Activated T-cell treated with anti-CD3 and anti-CD28 coated beads, Interleukin-2, amount 50 U/mL, for 4 hours (primary cell): ENCODE measurements at regions not wholly inside any gene's neighbourhood (a gene's known extent, or its start where the extent isn't known, plus 50 kb on each side); places are given as distances from the start of the nearest gene placed in this dataset.
"Not testable (repeated sequence)": the region's sequence is repeated elsewhere in the genome, so short reads cannot be mapped to it uniquely, and the experiment has no call there.

Source experiments
- ATAC-seq, 2 donors: fragments of 200-7000 bp; cut with Tn5 transposase; one replicate each; pipeline ENCODE4 v1.10.0; 2021
- DNase-seq: peaks from one replicate; pipeline ENCODE4 v3.0.0-alpha.2; 2020
- H3K27me3 Mint-ChIP-seq: one replicate; pipeline ENCODE4 v1.8.0; 2021; ENCODE audit warnings: low read depth, mixed read lengths
- H3K36me3 Mint-ChIP-seq: one replicate; pipeline ENCODE4 v1.8.0; 2022; ENCODE audit warnings: mixed read lengths; ENCODE audit not compliant: insufficient read depth
- H3K4me1 Mint-ChIP-seq: one replicate; pipeline ENCODE4 v1.8.0; 2021; ENCODE audit warnings: low read depth, mixed read lengths
- H3K4me3 Mint-ChIP-seq: one replicate; pipeline ENCODE4 v1.8.0; 2021; ENCODE audit warnings: mild to moderate bottlenecking, moderate library complexity, mixed read lengths
- H3K9me3 Mint-ChIP-seq: one replicate; pipeline ENCODE4 v1.8.0; 2021; ENCODE audit warnings: mixed read lengths

DNA sequence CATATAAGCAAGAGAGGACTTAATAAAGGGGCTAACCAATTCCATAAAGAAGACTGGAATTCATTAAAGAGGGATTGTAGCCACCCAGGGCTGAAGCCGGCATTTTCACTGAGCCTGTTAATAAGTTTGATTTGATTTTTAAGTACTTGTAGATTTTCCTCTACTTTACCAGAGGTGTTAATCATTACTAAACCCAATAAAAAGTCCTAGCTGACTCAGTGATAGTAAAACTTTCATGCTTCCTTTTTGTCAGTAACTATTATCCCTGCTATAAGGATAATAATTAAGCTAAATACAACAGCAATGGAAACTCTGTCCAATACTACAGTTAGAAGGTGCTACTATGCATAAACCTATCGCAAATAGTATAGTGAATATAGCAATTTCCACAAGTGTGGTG lies 260.2 kb downstream of the CEMIP2 start:
- H3K9me3 Mint-ChIP-seq, H3K27me3 Mint-ChIP-seq, ATAC-seq, H3K36me3 Mint-ChIP-seq, H3K4me1 Mint-ChIP-seq, H3K4me3 Mint-ChIP-seq, DNase-seq: not testable (repeated sequence)

DNA sequence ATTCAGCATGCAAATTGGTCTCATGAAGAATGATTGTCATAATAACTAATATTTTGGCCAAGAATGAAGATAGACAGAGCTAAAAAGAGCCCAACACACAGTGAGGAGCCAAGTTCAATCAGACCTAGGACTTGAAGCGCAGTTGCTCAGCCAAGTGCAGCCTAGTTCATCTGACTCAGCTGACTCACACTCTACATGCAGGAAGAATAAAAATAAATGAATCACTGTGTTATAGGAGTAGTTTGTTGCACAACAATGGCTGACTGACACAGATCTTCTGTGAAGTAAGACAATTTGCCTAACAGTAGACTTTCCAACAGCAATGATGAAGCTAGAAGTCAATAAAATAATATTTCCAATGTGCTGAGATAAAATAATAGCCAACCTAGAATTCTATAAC lies 261.5 kb downstream of the CEMIP2 start:
- Mint-ChIP-seq H3K36me3 (no peaks in the 10 kb centered on the region), H3K27me3 (no peaks in the 10 kb centered on the region), H3K4me1 (no peaks in the 10 kb centered on the region), H3K4me3 (no peak overlapping the region), H3K9me3 (no peaks in the 10 kb centered on the region)
- no peak for DNase-seq
- ATAC-seq, result no peak

DNA sequence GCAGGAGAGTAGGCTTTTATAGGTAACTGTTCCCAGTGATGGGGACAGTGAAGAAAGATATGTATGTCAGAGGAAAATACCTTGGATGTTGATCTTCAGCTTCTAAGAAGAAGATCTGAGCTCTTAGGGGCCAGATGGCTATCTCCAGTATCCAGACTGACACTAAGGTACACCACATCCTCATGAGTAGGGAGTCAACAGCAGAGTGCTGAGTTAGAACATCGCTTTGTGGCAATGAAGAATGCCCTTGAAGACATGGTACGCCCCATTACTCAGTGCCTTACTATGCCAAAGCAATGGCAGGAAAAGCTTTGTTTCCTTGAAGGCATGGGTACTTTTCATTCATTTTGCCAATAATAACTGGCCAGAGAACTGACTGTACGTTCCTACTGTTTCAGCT lies 263.7 kb downstream of the CEMIP2 start:
- Mint-ChIP-seq H3K27me3 (no peaks in the 10 kb centered on the region), H3K36me3 (no peaks in the 10 kb centered on the region), H3K4me3 (no peak overlapping the region), H3K9me3 (peaks cover 3% of the 10 kb centered on the region), H3K4me1 (no peaks in the 10 kb centered on the region)
- no peak for ATAC-seq
- DNase-seq, result no peak

DNA sequence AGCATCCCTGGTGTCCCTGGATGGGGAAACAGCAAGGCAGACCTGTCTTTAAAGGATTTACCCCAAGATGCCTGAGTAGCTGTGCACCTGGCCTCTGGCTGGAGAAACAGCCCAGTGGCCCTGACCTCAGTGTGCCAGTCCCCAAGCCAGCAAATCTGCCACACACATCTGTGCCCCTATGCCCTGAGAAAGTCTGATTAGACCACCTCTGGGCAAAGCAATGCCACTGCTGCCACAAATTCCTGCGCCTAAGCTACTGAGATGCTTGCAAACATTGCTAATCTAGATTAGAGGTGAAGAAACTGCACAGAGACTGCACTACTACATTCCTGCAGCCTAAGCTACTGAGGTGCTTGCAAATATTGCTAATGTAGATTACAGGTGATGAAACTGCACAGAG lies 269.6 kb downstream of the CEMIP2 start:
- Mint-ChIP-seq H3K36me3 (no peaks in the 10 kb centered on the region), H3K27me3 (no peaks in the 10 kb centered on the region), H3K9me3 (peaks cover 8% of the 10 kb centered on the region), H3K4me3 (no peak overlapping the region), H3K4me1 (no peaks in the 10 kb centered on the region)
- DNase-seq, result no peak
- ATAC-seq, result no peak

DNA sequence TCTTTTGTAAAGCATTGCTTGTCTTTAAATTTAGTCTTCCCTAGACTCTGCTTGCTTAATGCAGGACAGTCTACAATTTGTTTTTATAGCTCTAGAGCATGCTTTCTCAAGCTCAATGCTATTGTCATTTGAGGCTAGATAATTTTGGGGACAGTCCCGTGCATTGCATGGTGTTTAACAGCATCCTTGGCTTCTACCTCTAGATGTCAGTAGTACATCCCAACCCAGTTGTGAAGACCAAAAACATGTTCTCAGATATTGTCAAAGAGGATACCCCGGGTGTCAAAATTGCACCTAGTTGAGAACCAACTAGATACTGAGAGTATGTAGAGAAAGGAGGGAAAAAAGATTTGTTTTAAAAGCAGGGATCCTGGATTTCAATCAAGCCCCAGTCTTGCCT lies 277.5 kb downstream of the CEMIP2 start:
- Mint-ChIP-seq H3K36me3 (no peaks in the 10 kb centered on the region), H3K27me3 (peaks cover 29% of the 10 kb centered on the region), H3K9me3 (no peaks in the 10 kb centered on the region), H3K4me1 (no peaks in the 10 kb centered on the region), H3K4me3 (no peak overlapping the region)
- ATAC-seq, result no peak
- DNase-seq, result no peak

DNA sequence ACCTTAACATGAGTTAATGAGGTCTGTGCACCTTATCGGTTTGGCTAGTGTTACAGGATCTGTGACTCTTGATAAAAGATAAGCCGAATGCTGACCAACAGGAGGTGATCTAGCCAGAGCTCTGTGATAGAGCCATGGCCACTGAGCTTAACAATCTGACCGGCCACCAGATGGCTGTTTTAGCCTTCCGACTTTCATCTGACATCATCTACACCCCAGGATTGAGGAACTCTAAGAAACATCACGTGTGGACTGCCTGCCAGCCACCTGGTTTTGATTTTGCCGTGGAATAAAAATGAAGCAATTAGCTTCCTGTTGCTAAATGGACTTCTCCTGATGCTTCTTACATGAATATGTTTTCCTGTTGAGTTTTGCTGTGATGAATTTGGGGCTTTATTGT lies 281.3 kb downstream of the CEMIP2 start:
- no peaks in the 10 kb centered on the region for H3K4me1 Mint-ChIP-seq
- no peaks in the 10 kb centered on the region for H3K36me3 Mint-ChIP-seq
- H3K9me3 Mint-ChIP-seq, result no peaks in the 10 kb centered on the region
- H3K27me3 Mint-ChIP-seq, result peaks cover 26% of the 10 kb centered on the region
- ATAC-seq (no peak), DNase-seq (no peak)
- H3K4me3 Mint-ChIP-seq, result no peak overlapping the region

DNA sequence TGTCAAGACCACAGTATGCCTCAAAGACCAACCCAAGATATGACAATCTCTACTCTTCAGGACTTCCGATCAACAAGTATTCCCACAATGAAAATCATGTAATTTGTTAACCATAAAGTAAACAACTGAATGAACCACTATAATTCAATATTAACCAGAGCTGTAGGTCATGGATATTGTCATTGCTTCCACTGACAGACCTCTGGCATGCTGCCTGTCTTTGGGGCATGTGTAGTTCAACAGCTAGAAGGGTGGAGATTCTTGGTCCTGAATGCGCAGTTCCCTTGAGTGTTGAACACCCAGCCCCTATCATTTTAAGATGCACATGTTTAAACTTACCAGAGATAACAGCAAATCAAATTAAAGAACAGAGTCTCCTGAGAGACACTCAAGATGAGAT lies 283.0 kb downstream of the CEMIP2 start:
- Mint-ChIP-seq H3K4me3 (no peak overlapping the region), H3K4me1 (no peaks in the 10 kb centered on the region), H3K36me3 (no peaks in the 10 kb centered on the region), H3K9me3 (no peaks in the 10 kb centered on the region), H3K27me3 (peaks cover 15% of the 10 kb centered on the region)
- ATAC-seq (no peak), DNase-seq (no peak)

DNA sequence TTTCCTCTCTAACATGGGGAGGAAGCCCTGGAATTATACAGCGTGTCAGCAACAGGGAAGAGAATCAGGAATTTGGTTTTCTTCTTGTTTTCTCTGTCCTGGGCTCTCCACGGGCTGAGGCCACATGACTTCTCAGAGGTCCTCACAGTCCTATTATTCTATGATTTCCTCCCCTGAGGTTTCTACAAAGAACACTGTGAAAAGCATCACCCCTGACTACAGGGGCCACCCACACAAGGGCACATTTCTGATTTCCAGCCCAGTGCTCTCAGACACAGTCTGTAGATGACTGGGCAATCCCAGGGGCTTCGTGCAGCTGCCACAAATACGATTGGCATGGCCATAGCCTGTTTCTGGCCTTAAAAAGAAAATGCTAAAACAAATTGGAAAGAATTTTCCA lies 284.9 kb downstream of the CEMIP2 start:
- H3K4me1 Mint-ChIP-seq, result no peaks in the 10 kb centered on the region
- no peak overlapping the region for H3K4me3 Mint-ChIP-seq
- peaks cover 11% of the 10 kb centered on the region for H3K27me3 Mint-ChIP-seq
- no peaks in the 10 kb centered on the region for H3K36me3 Mint-ChIP-seq
- H3K9me3 Mint-ChIP-seq, result no peaks in the 10 kb centered on the region
- DNase-seq (no peak), ATAC-seq (no peak)

DNA sequence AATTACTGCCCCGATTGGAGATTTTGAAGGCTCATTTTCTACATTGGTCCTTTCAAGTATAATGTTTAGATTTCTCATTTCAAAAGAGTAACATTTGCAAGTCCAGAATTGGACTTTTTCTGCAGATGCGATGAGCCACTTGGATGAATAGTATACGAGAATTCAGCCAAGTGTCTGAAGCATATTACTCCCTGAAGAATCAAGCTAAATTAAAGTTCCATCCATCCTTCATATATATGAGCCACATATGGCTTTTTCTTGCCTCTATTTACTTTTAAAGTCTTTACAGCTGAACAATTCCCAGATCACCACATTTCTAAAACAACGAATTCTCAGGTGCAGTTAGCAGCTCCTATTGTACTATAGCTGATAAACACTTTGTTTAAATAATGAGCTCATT lies 288.7 kb downstream of the CEMIP2 start:
- Mint-ChIP-seq H3K4me3 (no peak overlapping the region), H3K36me3 (no peaks in the 10 kb centered on the region), H3K9me3 (no peaks in the 10 kb centered on the region), H3K27me3 (peaks cover 4% of the 10 kb centered on the region), H3K4me1 (no peaks in the 10 kb centered on the region)
- DNase-seq (no peak), ATAC-seq (no peak)

DNA sequence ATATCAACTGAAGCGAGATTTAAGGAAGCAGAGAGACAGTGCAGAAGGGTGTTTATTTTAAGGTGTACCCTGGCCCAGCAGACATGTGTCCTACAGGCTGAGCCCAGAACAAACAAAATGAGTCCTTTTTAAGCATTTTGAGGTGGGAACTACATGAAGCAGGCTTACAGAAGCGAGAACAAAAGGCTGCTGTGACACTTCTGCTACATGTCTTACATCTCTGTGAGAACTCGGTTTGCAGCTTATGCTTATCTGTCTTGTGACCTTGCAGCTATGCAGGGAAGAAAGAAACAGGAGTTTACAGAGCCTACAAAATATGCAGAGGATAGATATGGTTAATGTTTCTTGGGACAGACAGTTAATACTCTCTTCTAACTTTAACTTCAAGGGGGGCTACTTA lies 295.9 kb downstream of the CEMIP2 start:
- DNase-seq (no peak), ATAC-seq (no peak)
- Mint-ChIP-seq H3K4me1 (no peaks in the 10 kb centered on the region), H3K9me3 (no peaks in the 10 kb centered on the region), H3K27me3 (peaks cover 13% of the 10 kb centered on the region), H3K4me3 (no peak overlapping the region), H3K36me3 (no peaks in the 10 kb centered on the region)

DNA sequence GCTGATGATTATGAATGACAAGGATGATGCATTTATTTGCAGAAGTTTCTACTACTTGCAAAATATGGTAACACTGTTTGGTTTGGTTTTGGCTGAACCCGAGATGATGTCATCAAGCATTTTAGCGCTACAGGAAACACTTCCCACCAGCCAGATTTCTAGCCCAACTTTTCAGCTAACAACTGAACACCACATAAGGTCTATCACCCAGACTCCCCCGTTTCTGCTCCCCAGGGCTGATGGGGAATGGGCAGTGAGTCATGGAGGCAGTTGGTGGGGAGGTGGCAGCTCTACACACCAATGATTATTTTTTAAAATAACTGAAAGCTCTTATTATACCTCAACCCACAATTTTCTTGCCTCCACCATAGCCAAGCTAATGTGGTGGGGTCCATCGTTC lies 302.9 kb downstream of the CEMIP2 start:
- no peaks in the 10 kb centered on the region for H3K9me3 Mint-ChIP-seq

DNA sequence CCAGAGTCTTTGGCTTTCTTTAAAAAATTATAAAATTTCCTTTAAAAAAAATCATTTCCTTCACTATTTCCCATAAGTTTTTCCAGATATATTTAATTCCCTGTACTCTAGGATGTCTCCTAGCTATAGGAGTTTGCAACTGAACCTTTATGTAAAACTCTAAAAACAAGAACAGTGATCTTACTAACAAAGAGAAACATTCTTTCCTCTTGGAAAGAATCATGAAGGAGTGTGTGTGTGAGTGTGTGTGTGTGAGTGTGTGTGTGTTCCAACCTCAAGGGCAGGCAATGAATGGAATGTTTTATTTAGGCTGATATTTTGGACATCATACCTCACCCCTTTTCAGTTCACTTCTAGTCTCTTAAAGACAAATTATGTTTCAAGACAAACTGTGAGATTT lies 309.2 kb downstream of the CEMIP2 start:
- Mint-ChIP-seq H3K4me1 (no peaks in the 10 kb centered on the region), H3K4me3 (no peak overlapping the region), H3K27me3 (peaks cover 2% of the 10 kb centered on the region), H3K36me3 (no peaks in the 10 kb centered on the region), H3K9me3 (no peaks in the 10 kb centered on the region)
- ATAC-seq (no peak), DNase-seq (no peak)

More for the DNA sequence above, 302.9 kb downstream of the CEMIP2 start:
- DNase-seq (no peak), ATAC-seq (no peak)
- H3K4me3 Mint-ChIP-seq, result no peak overlapping the region
- H3K27me3 Mint-ChIP-seq, result no peaks in the 10 kb centered on the region
- no peaks in the 10 kb centered on the region for H3K36me3 Mint-ChIP-seq
- H3K4me1 Mint-ChIP-seq, result no peaks in the 10 kb centered on the region

DNA sequence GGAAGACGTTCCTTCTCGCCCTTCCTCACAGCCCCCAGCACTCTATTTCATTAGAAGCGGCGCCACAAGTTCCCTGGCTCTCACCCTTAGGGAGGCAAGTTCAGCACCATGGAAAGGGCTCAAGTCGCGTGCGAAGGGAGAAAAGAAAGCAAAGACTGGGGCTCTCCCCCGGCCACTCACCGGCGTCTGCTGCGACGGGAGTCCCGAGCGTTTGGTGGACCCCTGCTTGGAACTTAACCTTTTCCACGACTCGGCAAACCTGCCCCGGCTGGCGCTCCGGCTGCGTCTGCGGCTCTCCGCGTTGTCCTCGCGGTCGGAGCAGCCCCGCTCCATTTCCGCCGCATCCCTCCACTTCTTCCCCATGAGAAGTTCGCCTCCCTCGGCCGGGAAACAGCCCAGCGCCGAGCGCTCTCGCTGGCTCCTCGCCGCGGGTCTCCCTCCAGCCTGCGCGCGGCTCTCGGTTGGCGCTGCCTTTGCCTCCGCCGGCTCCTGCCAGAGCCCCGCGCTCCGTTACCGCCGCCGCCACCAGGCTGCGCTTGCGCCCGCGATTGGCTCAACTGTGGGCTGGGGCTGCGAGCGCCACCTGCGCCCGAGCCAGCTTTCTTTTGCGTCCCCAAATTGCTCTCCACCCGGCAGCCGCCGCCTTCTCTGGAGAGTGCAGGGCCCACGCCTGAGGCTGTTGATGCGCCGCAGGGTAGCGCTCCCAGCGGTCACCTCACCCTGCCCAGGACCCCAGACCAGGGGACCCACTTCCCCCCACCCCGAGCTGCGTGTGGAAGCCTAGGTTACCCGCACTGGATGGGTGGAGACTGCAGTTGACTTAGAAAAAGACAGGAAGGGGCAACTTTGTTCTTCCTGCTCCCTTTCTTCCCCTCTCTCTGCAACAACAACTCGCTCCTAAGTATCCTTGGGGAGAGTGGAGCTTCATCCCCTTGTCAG lies 321.6 kb downstream of the CEMIP2 start:
- H3K9me3 Mint-ChIP-seq, result peaks cover 10% of the 10 kb centered on the region
- DNase-seq (no peak), ATAC-seq (peak; percentile 76 to 88)
- no peaks in the 10 kb centered on the region for H3K36me3 Mint-ChIP-seq
- peaks cover 42% of the 10 kb centered on the region for H3K27me3 Mint-ChIP-seq
- H3K4me3 Mint-ChIP-seq, result no peak overlapping the region
- peaks cover 3% of the 10 kb centered on the region for H3K4me1 Mint-ChIP-seq

DNA sequence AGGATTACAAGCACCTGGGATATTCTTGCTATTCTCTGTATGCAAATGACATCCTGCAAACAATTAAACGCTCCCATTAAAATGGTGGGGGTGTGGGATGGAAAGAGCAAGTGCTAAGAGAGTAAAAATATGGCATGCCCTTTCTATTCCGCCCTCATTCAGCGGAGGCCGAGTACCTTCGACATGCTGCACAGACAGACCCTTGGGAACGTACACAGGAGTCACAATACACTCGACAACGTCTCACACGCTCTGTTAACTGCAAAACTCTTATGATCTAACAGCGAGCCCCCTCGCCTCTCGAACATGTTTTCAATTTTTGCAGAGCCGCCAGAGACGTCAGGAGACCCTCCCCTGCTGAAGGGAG lies 322.2 kb downstream of the CEMIP2 start:
- no peaks in the 10 kb centered on the region for H3K36me3 Mint-ChIP-seq
- H3K4me1 Mint-ChIP-seq, result peaks cover 3% of the 10 kb centered on the region
- DNase-seq (no peak), ATAC-seq (no peak)
- peaks cover 8% of the 10 kb centered on the region for H3K9me3 Mint-ChIP-seq
- peaks cover 42% of the 10 kb centered on the region for H3K27me3 Mint-ChIP-seq
- H3K4me3 Mint-ChIP-seq, result no peak overlapping the region

DNA sequence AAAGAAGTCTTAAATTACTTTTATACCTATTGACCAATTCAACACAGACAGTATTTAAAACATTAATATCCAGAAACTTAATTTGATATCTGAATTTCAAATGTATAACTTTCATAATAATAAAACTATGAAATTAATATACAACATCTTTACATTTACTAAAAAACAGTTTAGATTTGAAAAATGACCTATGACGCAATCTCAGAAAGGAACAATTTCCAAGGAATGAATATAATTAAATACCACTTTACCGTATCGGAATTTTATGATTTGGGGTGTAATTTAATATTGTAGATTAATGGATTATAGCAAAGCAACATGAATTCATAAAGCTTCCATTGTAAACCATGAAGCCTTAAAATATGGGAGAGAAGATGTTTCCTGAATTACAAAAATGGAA lies 321.5 kb upstream of the TRPM3 start:
- H3K4me1 Mint-ChIP-seq, result peaks cover 3% of the 10 kb centered on the region
- DNase-seq (no peak), ATAC-seq (no peak)
- H3K4me3 Mint-ChIP-seq, result no peak overlapping the region
- no peaks in the 10 kb centered on the region for H3K36me3 Mint-ChIP-seq
- H3K9me3 Mint-ChIP-seq, result no peaks in the 10 kb centered on the region
- peaks cover 33% of the 10 kb centered on the region for H3K27me3 Mint-ChIP-seq
